ENCODE measurements at regions not wholly inside any gene's neighbourhood (a gene's known extent, or its start where the extent isn't known, plus 50 kb on each side); places are given as distances from the start of the nearest gene placed in this dataset.
"Not testable (repeated sequence)": the region's sequence is repeated elsewhere in the genome, so short reads cannot be mapped to it uniquely, and the experiment has no call there.

DNA sequence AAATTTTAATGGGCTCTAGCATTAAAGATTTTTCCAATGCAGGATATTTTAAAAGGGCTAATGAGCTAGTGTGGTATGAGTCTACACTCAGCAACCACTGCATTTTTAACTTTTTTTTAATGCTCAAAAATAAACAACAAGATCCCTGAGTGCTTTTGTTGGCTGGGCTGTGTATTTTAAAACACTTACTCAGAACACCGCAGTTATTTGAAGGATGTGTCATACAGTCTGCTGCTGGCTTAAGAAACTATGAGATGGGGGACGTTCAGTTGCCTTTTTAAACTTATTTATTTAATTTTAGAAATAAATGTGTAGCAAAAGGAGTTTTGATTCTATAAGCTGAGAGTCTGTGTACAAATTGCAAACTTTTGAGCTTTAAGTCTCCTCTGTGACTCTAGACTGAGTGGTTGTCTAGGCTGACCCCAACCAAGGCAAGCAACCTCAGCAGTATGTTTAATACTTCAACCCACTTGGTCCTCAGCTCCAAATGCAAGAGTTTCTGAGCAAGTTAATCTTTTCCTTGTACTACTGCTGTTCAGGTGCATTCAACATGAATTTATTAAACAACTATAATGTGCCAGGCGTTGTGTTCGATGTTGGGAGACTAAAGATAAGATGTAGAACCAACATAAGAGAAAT, 278.6 kb upstream of the DIPK2B start:
- ATAC-seq (replicated peaks): no peak

DNA sequence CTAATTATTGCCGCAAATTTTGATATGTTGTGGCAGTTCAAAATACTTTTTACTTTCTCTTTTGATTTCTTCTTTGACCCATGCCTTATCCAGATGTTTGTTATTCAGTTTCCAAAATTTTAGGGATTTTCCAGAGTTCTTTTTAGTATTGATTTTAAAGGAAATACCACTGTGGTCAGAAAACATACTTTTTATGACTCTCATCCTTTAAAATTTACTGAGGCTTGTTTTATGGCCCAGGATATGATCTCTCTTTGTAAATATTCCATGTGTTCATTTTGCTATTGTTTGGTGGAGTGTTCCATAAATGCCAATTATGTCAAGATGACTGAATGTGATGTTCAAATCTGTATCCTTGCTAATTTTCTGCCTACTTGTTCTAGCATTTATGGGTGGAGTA, 272.3 kb upstream of the DIPK2B start:
- ATAC-seq (replicated peaks): no peak
- Mint-ChIP-seq H3K27ac (no peak overlapping the region), H3K27me3 (peaks cover 8 to 22% of the 10 kb centered on the region in 2 donors)

More for the DNA sequence above, 278.6 kb upstream of the DIPK2B start:
- Mint-ChIP-seq H3K4me1 (no peaks in the 10 kb centered on the region), H3K27ac (no peak overlapping the region), H3K9me3 (no peaks in the 10 kb centered on the region), H3K27me3 (peaks cover 0 to 7% of the 10 kb centered on the region in 2 donors), H3K36me3 (no peaks in the 10 kb centered on the region), H3K4me3 (no peak overlapping the region)
- no peak for DNase-seq

DNA sequence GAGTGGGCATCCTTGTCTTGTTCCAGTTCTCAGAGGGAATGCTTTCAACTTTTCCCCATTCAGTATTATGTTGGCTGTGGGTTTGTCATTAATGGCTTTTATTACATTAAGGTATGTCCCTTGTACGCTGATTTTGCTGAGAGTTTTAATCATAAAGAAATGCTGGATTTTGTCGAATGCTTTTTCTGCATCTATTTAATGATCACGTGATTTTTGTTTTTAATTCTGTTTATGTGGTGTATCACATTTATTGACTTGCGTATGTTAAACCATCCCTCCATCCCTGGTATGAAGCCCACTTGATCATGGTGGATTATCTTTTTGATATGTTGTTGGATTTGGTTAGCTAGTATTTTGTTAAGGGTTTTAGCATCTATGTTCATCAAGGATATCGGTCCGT, 266.9 kb upstream of the DIPK2B start:
- not testable (repeated sequence) for H3K4me1 Mint-ChIP-seq; H3K36me3 Mint-ChIP-seq; DNase-seq; H3K27ac Mint-ChIP-seq; H3K4me3 Mint-ChIP-seq; ATAC-seq (replicated peaks)
- Mint-ChIP-seq H3K27me3 (peaks cover 8 to 29% of the 10 kb centered on the region in 2 donors), H3K9me3 (peaks cover 14 to 17% of the 10 kb centered on the region in 2 donors)

More for the DNA sequence above, 272.3 kb upstream of the DIPK2B start:
- no peak overlapping the region for H3K4me3 Mint-ChIP-seq
- H3K9me3 Mint-ChIP-seq: peaks cover 4 to 6% of the 10 kb centered on the region in 2 donors
- no peaks in the 10 kb centered on the region for H3K4me1 Mint-ChIP-seq
- DNase-seq: no peak
- H3K36me3 Mint-ChIP-seq: no peaks in the 10 kb centered on the region

DNA sequence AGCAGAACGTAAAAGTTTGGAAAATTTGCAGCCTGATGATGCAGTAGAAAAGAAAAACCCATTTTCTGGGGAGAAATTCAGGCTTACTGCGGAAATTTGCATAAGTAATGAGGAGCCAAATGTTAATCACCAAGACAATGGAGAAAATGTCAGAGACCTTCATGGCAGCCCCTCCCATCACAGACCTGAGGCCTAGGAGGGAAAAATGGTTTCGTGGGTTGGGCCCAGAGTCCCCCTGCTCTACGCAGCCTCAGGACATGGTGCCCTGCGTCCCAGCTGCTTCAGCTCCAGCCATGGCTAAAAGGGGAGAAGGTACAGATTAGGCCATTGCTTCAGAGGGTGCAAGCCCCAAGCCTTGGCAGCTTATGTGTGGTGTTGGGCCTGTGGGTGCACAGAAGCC, 255.1 kb upstream of the DIPK2B start:
- ATAC-seq (replicated peaks); H3K4me3 Mint-ChIP-seq; H3K4me1 Mint-ChIP-seq; H3K36me3 Mint-ChIP-seq; H3K27ac Mint-ChIP-seq; H3K9me3 Mint-ChIP-seq; DNase-seq: not testable (repeated sequence)
- peaks cover 11 to 16% of the 10 kb centered on the region in 2 donors for H3K27me3 Mint-ChIP-seq

DNA sequence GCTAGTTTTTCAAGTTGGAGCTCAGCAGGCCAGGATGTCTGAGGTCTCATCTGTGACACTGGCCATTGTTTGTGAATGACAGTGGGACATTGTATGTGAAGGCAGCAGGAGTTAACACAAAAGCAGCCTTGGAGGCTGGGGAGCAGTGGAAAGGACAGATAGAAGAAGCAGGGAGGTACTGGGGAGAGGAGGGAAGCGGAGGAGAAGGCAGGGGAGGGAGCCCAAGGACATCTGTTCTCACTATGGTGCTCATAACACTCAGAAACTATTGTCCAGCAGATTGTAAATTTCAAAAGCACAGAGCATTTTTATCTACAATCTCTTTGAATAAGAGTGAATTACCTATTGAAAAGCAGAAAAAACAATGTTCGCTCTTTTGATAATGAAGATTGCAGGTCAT, 253.6 kb upstream of the DIPK2B start:
- Mint-ChIP-seq H3K27ac (no peak overlapping the region), H3K9me3 (no peaks in the 10 kb centered on the region), H3K36me3 (no peaks in the 10 kb centered on the region), H3K27me3 (peaks cover 11 to 22% of the 10 kb centered on the region in 2 donors), H3K4me3 (no peak overlapping the region), H3K4me1 (no peaks in the 10 kb centered on the region)
- ATAC-seq (replicated peaks) (no peak), DNase-seq (no peak)

DNA sequence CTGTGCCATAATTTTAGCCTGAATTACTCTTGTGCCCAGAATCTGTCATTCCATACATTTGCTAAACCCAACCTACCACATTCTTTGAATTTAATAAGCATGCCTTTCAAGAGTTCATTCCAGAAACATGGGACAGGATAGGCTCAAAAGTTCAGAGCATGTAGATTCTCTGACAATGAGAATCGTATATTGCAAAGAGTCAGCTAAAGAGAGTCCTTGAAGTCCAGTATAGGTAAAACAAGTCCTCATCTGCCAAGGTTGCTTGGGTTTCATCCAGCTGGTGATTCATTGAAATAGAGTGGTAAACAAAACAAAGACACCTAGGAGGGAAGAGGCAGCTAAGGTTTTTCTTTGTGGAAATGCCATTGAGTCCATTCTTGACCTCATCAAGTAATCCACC, 249.3 kb upstream of the DIPK2B start:
- Mint-ChIP-seq H3K4me1 (peaks cover 3 to 6% of the 10 kb centered on the region in 2 donors), H3K36me3 (no peaks in the 10 kb centered on the region), H3K4me3 (no peak overlapping the region), H3K9me3 (no peaks in the 10 kb centered on the region), H3K27me3 (peaks cover 11 to 17% of the 10 kb centered on the region in 2 donors), H3K27ac (no peak overlapping the region)
- ATAC-seq (replicated peaks) (no peak), DNase-seq (no peak)

DNA sequence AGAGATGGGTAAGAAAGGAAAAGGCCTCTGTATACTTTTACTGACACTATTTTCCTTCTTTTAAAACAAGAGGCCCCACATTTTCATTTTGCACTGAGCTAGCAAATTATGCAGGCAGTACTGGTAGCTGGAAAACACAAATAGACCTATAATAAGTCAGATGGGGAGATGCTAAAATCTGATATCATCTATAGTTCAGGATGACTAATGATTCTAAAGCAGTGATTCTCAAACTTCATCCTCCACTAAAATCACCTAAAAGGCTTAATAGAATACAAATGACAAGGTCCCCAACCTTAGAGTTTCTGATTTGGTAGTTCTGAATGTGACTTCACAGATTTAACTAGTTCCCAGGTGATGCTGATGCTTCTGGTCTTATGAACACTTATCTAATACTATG, 247.3 kb upstream of the DIPK2B start:
- Mint-ChIP-seq H3K27me3 (peaks cover 6 to 20% of the 10 kb centered on the region in 2 donors), H3K4me1 (peaks cover 3 to 6% of the 10 kb centered on the region in 2 donors), H3K4me3 (no peak overlapping the region), H3K27ac (no peak overlapping the region), H3K36me3 (no peaks in the 10 kb centered on the region), H3K9me3 (no peaks in the 10 kb centered on the region)
- DNase-seq: no peak
- ATAC-seq (replicated peaks): no peak

DNA sequence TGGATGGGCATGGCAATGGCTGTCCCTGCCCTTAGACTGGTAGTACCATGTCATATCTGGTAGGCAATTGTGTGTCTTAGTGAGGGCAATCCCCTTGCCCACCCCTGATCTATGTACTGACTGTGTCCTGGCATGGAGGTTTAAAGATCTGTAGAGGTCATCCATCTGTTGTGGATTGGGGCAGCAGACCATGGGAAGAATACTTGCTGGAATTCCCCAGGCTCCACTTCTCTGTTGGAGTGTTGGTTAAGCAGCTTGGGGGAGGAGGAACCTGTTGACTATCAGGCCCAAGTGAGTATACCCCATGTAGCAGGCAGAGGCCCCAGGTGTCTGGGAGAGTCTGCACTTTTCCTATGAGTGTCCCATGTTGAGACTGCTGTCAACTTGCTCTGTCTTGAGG, 246.7 kb upstream of the DIPK2B start:
- Mint-ChIP-seq H3K4me3 (no peak overlapping the region), H3K4me1 (peaks cover 3 to 6% of the 10 kb centered on the region in 2 donors), H3K27me3 (peaks cover 6 to 21% of the 10 kb centered on the region in 2 donors), H3K36me3 (no peaks in the 10 kb centered on the region), H3K27ac (no peak overlapping the region), H3K9me3 (no peaks in the 10 kb centered on the region)
- DNase-seq (no peak), ATAC-seq (replicated peaks) (no peak)

DNA sequence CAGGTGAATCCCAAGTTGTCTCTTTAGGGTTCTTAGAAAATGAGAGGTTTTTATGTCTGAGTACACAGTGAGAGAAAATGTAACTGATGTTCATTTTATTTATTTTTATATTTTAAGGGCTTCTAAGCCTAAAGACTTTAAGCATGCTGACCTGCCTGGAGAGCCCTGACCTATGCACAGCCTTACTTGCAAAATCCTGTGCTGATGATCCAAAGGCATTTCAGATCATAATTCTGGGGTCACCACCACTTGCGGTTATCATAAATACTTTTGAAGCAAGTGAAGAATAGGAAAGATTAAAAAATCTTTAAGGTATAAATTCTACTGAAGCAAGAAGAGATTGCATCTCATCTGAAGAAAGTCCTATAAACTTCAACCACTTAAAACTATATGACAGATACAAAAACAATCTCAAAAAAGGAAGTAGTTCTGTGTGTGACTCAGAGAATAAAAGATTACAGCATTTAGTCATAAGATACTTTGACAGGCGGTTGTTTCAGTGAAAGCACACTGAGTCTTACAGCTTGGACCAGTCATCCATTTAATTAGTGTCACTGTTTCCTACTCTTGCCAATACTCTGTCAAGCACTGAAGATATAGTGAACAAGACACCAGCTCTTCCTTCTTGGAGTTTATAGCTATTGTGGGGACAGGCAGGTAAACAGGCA, 245.2 kb upstream of the DIPK2B start:
- Mint-ChIP-seq H3K4me3 (no peak overlapping the region), H3K27me3 (peaks cover 0 to 16% of the 10 kb centered on the region in 2 donors), H3K9me3 (peaks cover 0 to 2% of the 10 kb centered on the region in 2 donors), H3K27ac (no peak overlapping the region), H3K4me1 (peaks cover 3 to 6% of the 10 kb centered on the region in 2 donors), H3K36me3 (no peaks in the 10 kb centered on the region)
- DNase-seq (no peak), ATAC-seq (replicated peaks) (peak; percentile 81 to 93)

DNA sequence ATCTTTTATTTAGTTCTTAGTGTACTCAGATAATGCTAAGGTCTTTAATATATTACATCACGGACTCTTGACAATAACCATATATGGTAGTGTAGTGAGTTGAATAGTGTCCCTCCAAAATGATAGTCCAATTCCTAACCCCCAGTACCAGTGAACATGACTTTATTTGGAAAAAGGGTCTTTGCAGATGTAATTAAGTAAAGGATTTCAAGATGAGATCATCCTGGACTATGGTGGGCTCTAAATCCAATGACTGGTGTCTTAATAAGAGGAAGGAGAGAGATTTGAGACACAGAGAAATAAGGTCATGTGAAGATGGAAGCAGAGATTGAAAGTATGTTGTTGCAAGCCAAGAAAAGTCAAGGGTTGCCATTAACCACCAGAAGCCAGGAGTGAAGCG, 236.5 kb upstream of the DIPK2B start:
- no peak for ATAC-seq (replicated peaks)
- H3K4me3 Mint-ChIP-seq: no peak overlapping the region

DNA sequence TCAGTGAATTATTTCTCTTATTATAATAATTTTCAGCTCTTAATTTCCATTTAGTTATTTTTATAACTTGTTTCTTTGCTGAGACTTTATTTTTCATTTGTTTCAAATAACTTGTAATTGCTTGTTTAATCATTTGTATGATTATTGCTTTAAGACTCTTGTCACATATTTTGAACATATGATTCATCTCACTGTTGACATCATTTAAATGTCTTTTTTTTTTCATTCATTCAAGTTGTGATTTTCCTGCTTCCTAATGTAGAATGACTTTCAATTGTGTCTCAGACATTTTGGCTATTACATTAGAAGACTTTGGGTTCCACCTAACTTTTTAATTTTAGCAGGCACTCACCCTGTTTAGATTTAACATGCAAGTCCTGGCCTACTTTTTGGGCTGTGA, 234.8 kb upstream of the DIPK2B start:
- no peaks in the 10 kb centered on the region for H3K36me3 Mint-ChIP-seq
- DNase-seq (no peak), ATAC-seq (replicated peaks) (no peak)
- H3K9me3 Mint-ChIP-seq: no peaks in the 10 kb centered on the region
- H3K4me3 Mint-ChIP-seq: no peak overlapping the region
- H3K4me1 Mint-ChIP-seq: no peaks in the 10 kb centered on the region
- H3K27me3 Mint-ChIP-seq: peaks cover 14 to 23% of the 10 kb centered on the region in 2 donors
- no peak overlapping the region for H3K27ac Mint-ChIP-seq

More for the DNA sequence above, 236.5 kb upstream of the DIPK2B start:
- peaks cover 10 to 20% of the 10 kb centered on the region in 2 donors for H3K27me3 Mint-ChIP-seq
- DNase-seq: no peak
- H3K9me3 Mint-ChIP-seq: peaks cover 0 to 2% of the 10 kb centered on the region in 2 donors
- no peaks in the 10 kb centered on the region for H3K4me1 Mint-ChIP-seq
- no peak overlapping the region for H3K27ac Mint-ChIP-seq
- no peaks in the 10 kb centered on the region for H3K36me3 Mint-ChIP-seq

DNA sequence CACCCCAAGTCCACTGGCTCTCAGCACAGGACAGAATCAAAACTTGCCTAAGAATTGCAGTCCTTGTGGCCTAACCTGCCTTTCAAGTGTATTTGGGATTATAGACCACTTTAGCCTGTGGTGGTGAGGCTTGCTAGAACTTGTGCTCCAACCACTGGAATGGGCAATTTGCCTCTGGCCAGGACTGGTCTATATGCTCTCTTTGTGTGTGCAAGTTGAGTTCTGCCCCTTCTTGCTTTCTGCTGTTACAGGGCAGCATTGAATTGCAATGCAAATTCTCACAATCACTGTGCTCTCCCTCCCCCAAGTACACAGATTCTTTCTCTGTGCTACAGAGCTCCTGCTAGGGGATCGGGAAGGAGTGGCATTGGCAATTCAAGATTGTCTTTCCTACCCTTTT, 233.6 kb upstream of the DIPK2B start:
- Mint-ChIP-seq H3K27ac (no peak overlapping the region), H3K9me3 (no peaks in the 10 kb centered on the region), H3K27me3 (peaks cover 14 to 18% of the 10 kb centered on the region in 2 donors), H3K4me3 (no peak overlapping the region), H3K36me3 (no peaks in the 10 kb centered on the region), H3K4me1 (no peaks in the 10 kb centered on the region)
- ATAC-seq (replicated peaks) (no peak), DNase-seq (no peak)

DNA sequence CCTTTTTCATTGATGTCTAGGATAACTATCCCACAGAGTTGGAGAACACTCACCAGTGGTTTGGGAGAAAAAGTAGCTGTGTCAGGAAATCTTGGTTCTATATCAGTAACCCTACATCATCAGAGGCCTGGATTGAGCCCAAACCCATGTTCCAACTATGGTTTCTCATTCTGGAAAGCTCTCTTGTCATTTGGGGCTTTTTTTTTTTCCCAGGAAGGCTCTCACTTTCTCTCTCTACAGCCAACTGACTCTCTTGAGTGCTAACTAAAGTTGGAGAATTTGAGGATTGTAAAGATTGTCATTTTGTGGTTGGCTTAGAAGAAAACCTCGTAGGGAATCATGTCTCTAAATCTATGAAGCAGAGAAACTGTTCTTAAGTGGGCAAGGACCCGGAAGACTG, 228.2 kb upstream of the DIPK2B start:
- peaks cover 7 to 11% of the 10 kb centered on the region in 2 donors for H3K27me3 Mint-ChIP-seq
- no peaks in the 10 kb centered on the region for H3K4me1 Mint-ChIP-seq
- ATAC-seq (replicated peaks): no peak
- no peaks in the 10 kb centered on the region for H3K9me3 Mint-ChIP-seq
- no peak overlapping the region for H3K4me3 Mint-ChIP-seq
- no peak for DNase-seq
- no peak overlapping the region for H3K27ac Mint-ChIP-seq
- H3K36me3 Mint-ChIP-seq: no peaks in the 10 kb centered on the region

DNA sequence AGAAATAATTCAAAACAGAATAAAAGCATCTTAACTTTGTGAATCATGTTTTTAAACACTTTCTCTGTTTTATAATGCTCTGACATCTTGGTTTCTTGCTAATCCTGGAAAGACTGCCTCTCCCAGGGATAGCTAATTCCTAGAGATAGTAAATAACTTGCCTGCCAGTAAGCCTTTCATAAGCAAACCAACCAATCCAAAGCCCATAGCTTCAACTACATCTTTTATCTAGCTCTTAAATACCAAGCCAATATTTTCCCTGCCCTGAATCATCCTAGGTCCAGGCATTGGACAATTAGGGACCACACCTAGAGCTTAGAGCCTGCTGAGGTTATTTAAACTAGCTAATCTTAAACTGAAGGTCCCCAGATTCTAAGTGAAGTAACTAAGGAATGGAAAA, 223.7 kb upstream of the DIPK2B start:
- H3K27ac Mint-ChIP-seq: no peak overlapping the region
- H3K9me3 Mint-ChIP-seq: no peaks in the 10 kb centered on the region
- H3K4me3 Mint-ChIP-seq: no peak overlapping the region
- H3K36me3 Mint-ChIP-seq: no peaks in the 10 kb centered on the region
- H3K27me3 Mint-ChIP-seq: peaks cover 3 to 7% of the 10 kb centered on the region in 2 donors
- DNase-seq: no peak
- no peak for ATAC-seq (replicated peaks)
- H3K4me1 Mint-ChIP-seq: no peaks in the 10 kb centered on the region

DNA sequence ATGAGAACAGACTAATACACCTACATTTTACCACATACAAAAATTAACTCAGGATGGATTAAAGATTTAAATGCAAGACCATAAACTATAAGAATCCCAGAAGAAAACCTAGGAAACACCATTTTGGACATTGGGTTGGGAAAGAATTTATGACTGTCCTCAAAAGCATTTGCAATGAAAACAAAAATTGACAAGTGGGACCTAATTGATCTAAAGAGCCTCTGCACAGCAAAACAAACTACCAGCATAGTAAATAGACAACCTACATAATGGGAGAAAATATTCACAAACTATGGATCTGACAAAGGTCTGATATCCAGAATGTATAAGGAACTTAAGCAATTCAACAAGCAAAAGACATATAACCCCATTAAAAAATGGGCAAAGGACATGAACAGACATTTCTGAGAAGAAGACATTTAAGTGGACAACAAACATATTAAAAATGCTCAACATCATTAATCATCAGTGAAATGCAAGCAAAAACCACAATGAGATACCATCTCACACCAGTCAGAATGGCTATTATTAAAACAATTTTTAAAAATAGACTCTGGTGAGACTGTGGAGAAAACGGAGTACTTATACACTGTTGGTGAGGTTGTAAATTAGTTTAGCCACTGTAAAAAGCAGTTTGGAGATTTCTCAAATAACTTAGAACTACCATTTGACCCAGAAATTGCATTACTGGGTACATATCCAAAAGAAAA, 221.7 kb upstream of the DIPK2B start:
- Mint-ChIP-seq H3K9me3 (no peaks in the 10 kb centered on the region), H3K36me3 (no peaks in the 10 kb centered on the region), H3K27me3 (peaks cover 5 to 14% of the 10 kb centered on the region in 2 donors), H3K4me3 (no peak overlapping the region), H3K4me1 (no peaks in the 10 kb centered on the region), H3K27ac (no peak overlapping the region)
- DNase-seq (no peak), ATAC-seq (replicated peaks) (no peak)

Data from stimulated activated naive B cell treated with anti-CD40 and anti-IgM and Interleukin-4, amounts not matched to agents 10 μg/mL and 1 μg/mL and 100 μg/mL, for 72 hours (primary cell).